H9 (cell line): ENCODE measurements at regions not wholly inside any gene's neighbourhood (a gene's known extent, or its start where the extent isn't known, plus 50 kb on each side); places are given as distances from the start of the nearest gene placed in this dataset.

Source experiments
- DNase-seq: peaks from one replicate; pipeline ENCODE4 v3.0.0-alpha.2; 2017
- H2AFZ ChIP-seq: one replicate; pipeline ENCODE4 v1.6.1; 2013; ENCODE audit warnings: mild to moderate bottlenecking, low read length, control low read depth, moderate library complexity
- H2AK5ac ChIP-seq: 2 replicates; pipeline ENCODE4 v1.6.1; 2013; ENCODE audit warnings: low read length, control low read depth, mixed read lengths; ENCODE audit not compliant: insufficient read length
- H2BK120ac ChIP-seq: one replicate; pipeline ENCODE4 v1.6.1; 2013; ENCODE audit warnings: low read depth, mild to moderate bottlenecking, low read length, control low read depth, inconsistent platforms; ENCODE audit not compliant: poor library complexity, severe bottlenecking
- H2BK12ac ChIP-seq: 2 replicates; pipeline ENCODE4 v1.6.1; 2013; ENCODE audit warnings: low read length, control low read depth, mixed read lengths, low read depth; ENCODE audit not compliant: insufficient read length
- H2BK15ac ChIP-seq: 2 replicates; pipeline ENCODE4 v1.6.1; 2013; ENCODE audit warnings: low read depth, low read length, control low read depth
- H2BK20ac ChIP-seq: one replicate; pipeline ENCODE4 v1.6.1; 2013; ENCODE audit warnings: low read depth, mild to moderate bottlenecking, low read length, control low read depth, inconsistent platforms; ENCODE audit not compliant: poor library complexity, severe bottlenecking
- H2BK5ac ChIP-seq: 2 replicates; pipeline ENCODE4 v1.6.1; 2013; ENCODE audit warnings: low read length, control low read depth, mixed read lengths; ENCODE audit not compliant: insufficient read length
- H3K14ac ChIP-seq: 2 replicates; pipeline ENCODE4 v1.6.1; 2013; ENCODE audit warnings: low read length, control low read depth; ENCODE audit not compliant: insufficient read depth
- H3K18ac ChIP-seq: 2 replicates; pipeline ENCODE4 v1.6.1; 2013; ENCODE audit warnings: low read depth, mild to moderate bottlenecking, mixed read lengths, low read length, control low read depth; ENCODE audit not compliant: insufficient read length
- H3K23ac ChIP-seq: 2 replicates; pipeline ENCODE4 v1.6.1; 2013; ENCODE audit warnings: low read length, control low read depth, mixed read lengths, low read depth; ENCODE audit not compliant: insufficient read length
- H3K23me2 ChIP-seq: 2 replicates; pipeline ENCODE4 v1.6.1; 2013; ENCODE audit warnings: low read depth, mild to moderate bottlenecking, mixed read lengths, low read length, control low read depth; ENCODE audit not compliant: insufficient read length, poor library complexity, severe bottlenecking
- H3K27ac ChIP-seq: 2 replicates; pipeline ENCODE4 v1.5.1; 2013; ENCODE audit warnings: low read length, control low read depth, mixed read lengths, low read depth; ENCODE audit not compliant: insufficient read length
- H3K27me3 ChIP-seq: 2 replicates; pipeline ENCODE4 v1.6.1; 2013; ENCODE audit warnings: low read length, control low read depth, inconsistent platforms; ENCODE audit not compliant: insufficient read depth
- H3K4ac ChIP-seq: 2 replicates; pipeline ENCODE4 v1.6.1; 2013; ENCODE audit warnings: low read depth, mild to moderate bottlenecking, control low read depth, inconsistent platforms, low read length, moderate library complexity
- H3K4me1 ChIP-seq: 2 replicates; pipeline ENCODE4 v1.6.1; 2013; ENCODE audit warnings: low read length, control low read depth, inconsistent platforms; ENCODE audit not compliant: insufficient read depth
- H3K4me2 ChIP-seq: 2 replicates; pipeline ENCODE4 v1.6.1; 2013; ENCODE audit warnings: low read length, control low read depth, mixed read lengths; ENCODE audit not compliant: insufficient read length, insufficient read depth
- H3K56ac ChIP-seq: 2 replicates; pipeline ENCODE4 v1.6.1; 2013; ENCODE audit warnings: low read depth, mild to moderate bottlenecking, mixed read lengths, low read length, control low read depth; ENCODE audit not compliant: insufficient read length
- H3K79me1 ChIP-seq: 2 replicates; pipeline ENCODE4 v1.6.1; 2013; ENCODE audit warnings: low read depth, mild to moderate bottlenecking, moderate library complexity, low read length, control low read depth, inconsistent platforms; ENCODE audit not compliant: insufficient read depth, poor library complexity, severe bottlenecking
- H3K79me2 ChIP-seq: 2 replicates; pipeline ENCODE4 v1.6.1; 2013; ENCODE audit warnings: low read length, control low read depth, inconsistent platforms; ENCODE audit not compliant: insufficient read depth
- H3K9ac ChIP-seq: 2 replicates; pipeline ENCODE4 v1.6.1; 2013; ENCODE audit warnings: low read length, control low read depth, mixed read lengths; ENCODE audit not compliant: insufficient read length; ENCODE audit errors: extremely low read depth
- H3K9me3 ChIP-seq: one replicate; pipeline ENCODE4 v1.6.1; 2013; ENCODE audit warnings: low read depth, low read length, inconsistent platforms; ENCODE audit not compliant: control insufficient read depth
- H3T11ph ChIP-seq: one replicate; pipeline ENCODE4 v1.6.1; 2013; ENCODE audit warnings: mild to moderate bottlenecking, low read length, control low read depth, inconsistent platforms
- H4K20me1 ChIP-seq: one replicate; pipeline ENCODE4 v1.6.1; 2013; ENCODE audit not compliant: control insufficient read depth, insufficient read length, insufficient read depth
- H4K5ac ChIP-seq: 2 replicates; pipeline ENCODE4 v1.6.1; 2013; ENCODE audit warnings: low read depth, mild to moderate bottlenecking, mixed read lengths, low read length, control low read depth; ENCODE audit not compliant: insufficient read length
- H4K8ac ChIP-seq: replicated peaks from 2 replicates; pipeline ENCODE4 v1.6.1; 2013; ENCODE audit warnings: low read length, control low read depth, mixed read lengths, low read depth; ENCODE audit not compliant: insufficient read length
- H4K91ac ChIP-seq: 2 replicates; pipeline ENCODE4 v1.6.1; 2013; ENCODE audit warnings: low read depth, mild to moderate bottlenecking, moderate library complexity, mixed read lengths, low read length, control low read depth; ENCODE audit not compliant: insufficient read length
- H3K27ac Mint-ChIP-seq, 3 experiments: 2 replicates in 2 of 3; 3 replicates in 1 of 3; pipeline ENCODE4 v1.8.0; 2020 to 2021; ENCODE audit warnings: mixed read lengths in 3 of 3, mild to moderate bottlenecking in 1 of 3, moderate library complexity in 1 of 3
- H3K27me3 Mint-ChIP-seq: 2 replicates; pipeline ENCODE4 v1.8.0; 2021; ENCODE audit warnings: low read depth, mild to moderate bottlenecking, moderate library complexity, mixed read lengths
- H3K36me3 Mint-ChIP-seq, 3 experiments: 2 replicates in 2 of 3; 3 replicates in 1 of 3; pipeline ENCODE4 v1.8.0; 2020 to 2021; ENCODE audit warnings: low read depth in 3 of 3, mixed read lengths in 3 of 3; ENCODE audit not compliant: insufficient read depth in 1 of 3
- H3K4me1 Mint-ChIP-seq, 2 experiments: 2 replicates each; pipeline ENCODE4 v1.8.0; 2020; ENCODE audit warnings: mixed read lengths in 2 of 2
- H3K4me3 Mint-ChIP-seq, 2 experiments: 2 replicates in 1 of 2; 3 replicates in 1 of 2; pipeline ENCODE4 v1.8.0; 2020 to 2021; ENCODE audit warnings: mild to moderate bottlenecking in 2 of 2, mixed read lengths in 2 of 2, moderate library complexity in 1 of 2
- H3K9me3 Mint-ChIP-seq, 2 experiments: 2 replicates in 1 of 2; 3 replicates in 1 of 2; pipeline ENCODE4 v1.8.0; 2020; ENCODE audit warnings: mild to moderate bottlenecking in 2 of 2, mixed read lengths in 2 of 2, moderate library complexity in 1 of 2
- WGBS: extraction: QIAGEN DNeasy Blood & Tissue Kit; methylation state at CpG from one replicate; pipeline ENCODE4 v1.1.7; 2013; ENCODE audit warnings: missing lambda C conversion rate, low lambda C conversion rate, mixed read lengths; ENCODE audit not compliant: insufficient read length; ENCODE audit errors: extremely low coverage; 5-methylcytosine and 5-hydroxymethylcytosine counted together
- TF ChIP-seq, protein P1 (sequence below): fragments of 200-600 bp; sonication (generic); conservative IDR thresholded peaks from 3 replicates; pipeline ENCODE4 v1.8.0; 2021; ENCODE audit warnings: antibody characterized with exemption, mild to moderate bottlenecking

DNA sequence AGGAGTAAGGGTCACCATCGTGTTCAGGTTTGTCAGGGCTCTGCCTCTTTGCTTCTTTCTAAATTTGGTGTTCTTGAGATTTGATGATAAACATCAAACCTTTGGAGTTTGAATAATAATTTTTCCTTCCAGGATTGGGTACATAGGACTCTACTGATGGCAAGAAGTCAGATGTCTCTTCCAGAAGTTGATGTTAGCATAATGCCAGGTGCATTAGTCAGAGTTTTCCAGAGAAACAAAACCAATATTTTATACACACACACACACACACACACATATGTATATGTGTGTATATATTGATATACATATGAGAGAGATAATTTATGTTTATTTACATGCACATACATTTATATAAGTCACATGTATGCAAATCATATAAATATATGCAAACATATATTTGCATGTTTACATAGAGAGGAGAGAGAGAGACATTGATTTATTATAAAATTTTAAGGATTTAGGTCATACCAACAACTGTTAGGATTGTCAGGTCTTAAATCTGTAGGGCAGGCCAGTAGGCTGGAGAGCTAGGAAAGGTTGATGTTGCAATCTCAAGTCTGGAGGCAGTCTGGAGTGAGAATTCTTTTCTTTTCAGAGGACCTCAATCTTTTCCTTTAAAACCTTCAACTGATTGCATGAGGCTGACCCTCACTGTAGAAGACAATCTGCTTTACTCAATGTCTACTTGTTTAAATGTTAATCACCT lies 199.2 kb downstream of the HLX start:
- H3K4me3 Mint-ChIP-seq, result no peak overlapping the region
- no peak overlapping the region for H3K4ac ChIP-seq
- no peak overlapping the region for H2AFZ ChIP-seq
- no peak overlapping the region for H3K27ac ChIP-seq
- no peak overlapping the region for H2BK12ac ChIP-seq
- H3K36me3 Mint-ChIP-seq, result 0 out of 7 replicates have a peak, but pooled peaks cover 0 to 3% (median 0%) of the 10 kb centered on the region in 3 experiments
- no peak for DNase-seq
- no peaks in the 10 kb centered on the region for H3K23me2 ChIP-seq
- H3K23ac ChIP-seq, result no peak overlapping the region
- H2BK20ac ChIP-seq, result no peak overlapping the region
- H3K79me2 ChIP-seq, result no peaks in the 10 kb centered on the region
- H3K9me3 ChIP-seq, result no peaks in the 10 kb centered on the region
- peaks cover 10% of the 10 kb centered on the region in 2 experiments; a peak in 3 of 5 replicates for H3K9me3 Mint-ChIP-seq
- TF ChIP-seq, protein P1, sequence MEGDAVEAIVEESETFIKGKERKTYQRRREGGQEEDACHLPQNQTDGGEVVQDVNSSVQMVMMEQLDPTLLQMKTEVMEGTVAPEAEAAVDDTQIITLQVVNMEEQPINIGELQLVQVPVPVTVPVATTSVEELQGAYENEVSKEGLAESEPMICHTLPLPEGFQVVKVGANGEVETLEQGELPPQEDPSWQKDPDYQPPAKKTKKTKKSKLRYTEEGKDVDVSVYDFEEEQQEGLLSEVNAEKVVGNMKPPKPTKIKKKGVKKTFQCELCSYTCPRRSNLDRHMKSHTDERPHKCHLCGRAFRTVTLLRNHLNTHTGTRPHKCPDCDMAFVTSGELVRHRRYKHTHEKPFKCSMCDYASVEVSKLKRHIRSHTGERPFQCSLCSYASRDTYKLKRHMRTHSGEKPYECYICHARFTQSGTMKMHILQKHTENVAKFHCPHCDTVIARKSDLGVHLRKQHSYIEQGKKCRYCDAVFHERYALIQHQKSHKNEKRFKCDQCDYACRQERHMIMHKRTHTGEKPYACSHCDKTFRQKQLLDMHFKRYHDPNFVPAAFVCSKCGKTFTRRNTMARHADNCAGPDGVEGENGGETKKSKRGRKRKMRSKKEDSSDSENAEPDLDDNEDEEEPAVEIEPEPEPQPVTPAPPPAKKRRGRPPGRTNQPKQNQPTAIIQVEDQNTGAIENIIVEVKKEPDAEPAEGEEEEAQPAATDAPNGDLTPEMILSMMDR, result no peak
- no CpG with 5 or more reads among the region's 1 CpG for WGBS
- H3K27me3 ChIP-seq, result no peaks in the 10 kb centered on the region
- H4K8ac ChIP-seq, result no peak overlapping the region
- no peaks in the 10 kb centered on the region for H3K79me1 ChIP-seq
- H3K27ac Mint-ChIP-seq, result no peak overlapping the region
- H2AK5ac ChIP-seq, result no peak overlapping the region
- H3K18ac ChIP-seq, result no peak overlapping the region
- H3K9ac ChIP-seq, result no peak overlapping the region
- no peak overlapping the region for H3K56ac ChIP-seq
- H4K20me1 ChIP-seq, result no peaks in the 10 kb centered on the region
- no peak overlapping the region for H2BK120ac ChIP-seq
- no peak overlapping the region for H3K4me2 ChIP-seq
- no peaks in the 10 kb centered on the region for H3K4me1 Mint-ChIP-seq
- no peaks in the 10 kb centered on the region for H3K4me1 ChIP-seq
- H2BK15ac ChIP-seq, result no peak overlapping the region
- H3K27me3 Mint-ChIP-seq, result no peaks in the 10 kb centered on the region; the same call in none of the 2 replicates
- no peak overlapping the region for H4K91ac ChIP-seq
- H4K5ac ChIP-seq, result no peak overlapping the region
- no peak overlapping the region for H3K14ac ChIP-seq
- H3T11ph ChIP-seq, result no peak overlapping the region
- no peak overlapping the region for H2BK5ac ChIP-seq
